NCI-H2227 (cell line): ENCODE measurements at regions not wholly inside any gene's neighbourhood (a gene's known extent, or its start where the extent isn't known, plus 50 kb on each side); places are given as distances from the start of the nearest gene placed in this dataset.
"Not testable (repeated sequence)": the region's sequence is repeated elsewhere in the genome, so short reads cannot be mapped to it uniquely, and the experiment has no call there.

ENCODE experiments used
- DNase-seq: peaks from one replicate; lab custom pipeline; 2025; ENCODE audit not compliant: unreplicated experiment; lab: John Stamatoyannopoulos, UW

DNA sequence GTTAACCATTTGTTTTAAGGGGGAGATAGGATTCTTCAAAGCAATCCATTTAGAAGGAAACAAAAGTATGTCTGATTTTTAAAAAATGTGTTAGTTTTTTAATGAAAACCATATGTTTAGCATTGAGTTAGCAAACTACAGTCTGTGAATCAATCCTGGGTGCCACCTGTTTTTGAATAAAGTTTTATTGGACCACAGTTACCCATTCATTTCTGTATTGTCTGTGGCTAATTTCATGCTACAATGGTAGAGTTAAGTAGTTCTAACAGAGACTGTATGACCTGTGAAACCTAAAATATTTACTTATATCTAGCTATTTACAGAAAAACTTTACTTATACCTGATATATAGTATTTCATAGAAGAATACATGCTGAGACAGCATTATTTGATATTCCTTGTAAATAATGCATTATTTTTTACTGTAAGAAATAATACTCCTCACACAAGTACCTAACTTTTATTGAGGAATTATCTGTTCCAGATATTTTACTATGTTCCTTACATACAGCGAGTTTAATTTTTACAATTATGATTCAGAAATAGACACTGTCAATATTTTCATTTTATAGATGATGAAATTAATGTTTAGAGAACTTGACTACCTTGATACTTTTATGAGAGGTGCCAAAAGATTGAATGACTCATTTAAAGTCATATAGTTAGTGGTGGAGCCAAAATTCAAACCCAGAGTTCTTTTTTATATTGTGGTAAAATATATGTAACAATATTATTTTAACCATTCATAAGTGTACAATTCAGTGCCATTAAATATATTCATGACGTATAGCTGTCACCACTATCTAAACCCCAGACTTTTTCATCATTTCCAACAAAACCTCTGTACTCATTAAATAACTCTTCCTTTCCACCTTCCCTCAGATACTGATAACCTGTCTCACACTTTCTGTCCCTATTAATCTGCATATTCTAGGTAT is 122.0 kb downstream of the GLUD2 start:
- DNase-seq, result no peak

DNA sequence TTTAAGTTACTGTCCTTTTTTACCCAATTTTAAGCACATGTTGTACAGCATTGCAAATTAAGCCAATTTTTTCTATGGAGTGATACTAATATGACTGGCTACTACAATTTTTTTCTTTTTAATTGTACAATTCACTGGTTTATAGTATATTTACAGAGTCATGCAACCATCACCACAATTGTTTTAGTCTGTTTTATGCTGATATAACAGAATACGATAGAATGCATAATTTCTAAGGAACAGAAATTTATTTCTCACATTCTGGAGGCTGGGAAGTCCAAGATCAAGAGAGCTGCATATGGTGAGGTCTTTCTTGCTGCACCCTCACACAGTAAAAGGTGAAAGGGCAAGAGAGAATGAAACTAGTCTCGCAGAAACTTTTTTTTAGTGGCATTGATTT is 125.3 kb downstream of the GLUD2 start:
- DNase-seq, result no peak

DNA sequence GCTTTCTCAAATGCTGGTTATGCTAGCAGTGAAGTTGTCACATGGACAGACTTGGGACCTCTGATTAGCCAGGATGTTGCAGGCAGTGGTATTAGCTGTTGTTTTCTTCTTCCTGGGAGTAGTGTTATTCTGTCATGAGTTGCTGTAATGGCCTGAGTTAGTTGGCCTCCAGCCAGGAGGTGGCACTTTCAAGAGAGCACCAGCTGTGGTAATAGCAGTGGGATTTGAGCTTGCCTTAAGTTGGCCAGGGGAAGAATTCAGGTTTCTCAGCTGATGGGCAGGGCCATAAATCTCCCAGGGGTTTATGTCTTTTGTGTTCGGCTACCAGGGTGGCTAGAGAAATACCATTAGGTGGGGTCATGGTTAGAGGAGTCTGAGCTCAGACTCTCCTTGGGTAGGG is 132.6 kb downstream of the GLUD2 start:
- DNase-seq, result no peak

DNA sequence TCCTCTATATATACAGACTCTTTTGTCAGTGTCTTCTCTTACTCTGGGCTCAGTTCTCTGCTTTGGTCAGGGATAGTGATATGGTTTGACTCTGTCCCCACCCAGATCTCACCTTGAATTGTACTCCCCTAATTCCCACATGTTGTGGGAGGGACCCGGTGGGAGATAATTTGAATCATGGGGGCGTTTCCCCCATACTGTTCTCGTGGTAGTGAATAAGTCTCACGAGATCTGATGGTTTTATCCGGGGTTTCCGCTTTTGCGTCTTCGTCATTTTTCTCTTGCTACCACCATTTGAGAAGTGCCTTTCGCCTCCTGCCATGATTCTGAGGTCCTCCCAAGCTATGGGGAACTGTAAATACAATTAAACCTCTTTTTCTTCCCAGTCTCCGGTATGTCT is 144.4 kb downstream of the GLUD2 start:
- DNase-seq, result no peak

DNA sequence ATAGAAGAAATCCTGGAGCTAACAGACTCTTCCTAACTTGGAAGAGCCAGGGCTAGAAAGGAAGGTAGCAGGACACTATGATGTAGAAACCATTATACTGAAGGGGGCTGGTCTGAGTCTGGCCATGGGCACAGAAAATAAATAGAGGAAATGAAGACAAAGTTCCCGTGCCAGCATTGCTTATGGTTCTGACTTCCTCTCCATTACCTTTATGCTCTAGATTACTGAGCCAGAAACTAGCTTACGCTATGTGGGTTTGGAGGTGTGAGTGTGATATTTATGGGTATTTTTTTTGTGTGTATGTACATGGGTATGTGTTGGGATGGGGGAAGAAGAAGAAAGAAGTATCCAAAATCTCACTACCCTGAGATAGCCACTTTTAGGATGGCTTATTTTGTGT is 148.3 kb downstream of the GLUD2 start:
- no peak for DNase-seq

DNA sequence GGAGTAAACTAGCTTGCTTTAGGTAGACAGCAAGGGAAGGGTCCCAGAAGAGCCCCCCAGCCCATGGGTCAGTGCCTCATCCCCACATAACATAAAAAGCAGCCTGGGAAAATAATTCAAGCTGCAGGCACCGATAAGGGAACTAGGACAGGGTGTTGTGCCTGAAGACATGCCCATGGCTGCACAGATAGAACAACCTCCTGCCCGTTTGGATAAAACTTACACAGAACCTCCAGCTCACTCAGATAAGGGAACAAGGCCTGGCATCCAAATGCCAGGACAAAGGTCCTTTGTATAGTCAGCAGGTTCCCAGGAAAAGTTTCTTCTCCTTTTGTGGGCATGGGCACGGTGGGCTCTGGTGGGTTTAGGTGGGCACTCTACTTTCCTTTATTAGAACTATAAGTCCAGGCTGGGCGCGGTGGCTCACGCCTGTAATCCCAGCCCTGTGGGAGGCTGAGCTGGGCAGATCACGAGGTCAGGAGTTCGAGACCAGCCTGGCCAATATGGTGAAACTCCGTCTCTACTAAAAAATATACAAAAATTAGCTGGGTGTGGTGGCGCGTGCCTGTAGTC is 149.5 kb downstream of the GLUD2 start:
- DNase-seq, result not testable (repeated sequence)

DNA sequence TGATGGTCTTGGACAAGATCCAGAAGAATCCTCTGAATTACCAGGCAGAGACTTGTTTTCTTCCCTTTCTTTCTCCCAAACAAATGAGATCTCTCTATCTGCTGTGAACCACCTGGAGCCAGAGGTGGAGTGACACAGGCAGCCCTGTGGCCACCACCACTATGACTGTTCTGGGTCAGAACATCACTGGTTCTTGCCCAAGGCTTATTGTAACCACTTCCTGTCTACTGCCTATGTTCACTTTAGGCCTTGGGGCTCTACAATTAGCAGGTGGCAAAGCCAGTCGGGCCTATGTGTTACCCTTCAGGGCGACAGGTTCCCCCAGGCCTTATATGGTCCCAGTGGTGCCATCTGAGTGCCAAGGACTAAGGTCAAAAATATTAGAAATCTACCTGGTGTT is 161.2 kb downstream of the GLUD2 start:
- no peak for DNase-seq

DNA sequence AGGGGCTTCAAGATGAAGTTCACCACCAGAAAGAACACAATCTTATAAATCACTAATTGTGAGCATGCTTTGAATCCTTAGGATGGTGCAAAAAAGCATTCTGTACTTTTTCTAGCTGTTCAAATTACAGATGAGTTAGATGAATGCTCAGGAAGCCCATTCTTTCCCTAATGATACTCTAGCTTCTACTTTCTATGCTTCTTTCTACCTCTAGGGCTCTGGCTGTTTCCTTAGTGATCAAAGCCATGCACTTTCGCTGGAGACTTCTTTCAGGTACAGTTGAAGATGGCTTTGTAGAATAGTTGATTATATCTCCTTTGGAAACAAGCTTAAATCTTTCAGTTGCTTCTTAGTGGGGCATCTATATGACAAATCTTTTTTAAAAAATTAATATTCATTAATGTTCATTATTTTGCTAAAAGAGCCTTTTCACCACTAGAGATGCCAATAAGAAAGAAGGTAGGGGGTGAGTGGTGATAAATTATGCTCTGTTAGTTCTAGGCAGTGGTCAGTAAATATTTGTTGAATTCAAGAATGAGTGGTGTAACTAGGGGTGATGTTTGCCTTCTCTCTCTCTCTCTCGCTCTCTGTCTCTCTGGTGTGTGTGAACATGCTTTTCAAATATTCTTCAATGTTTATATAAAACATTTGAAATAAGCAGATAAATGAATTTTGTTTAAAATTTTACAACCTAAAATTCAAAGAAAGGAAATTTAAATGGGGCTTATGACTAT is 169.4 kb downstream of the GLUD2 start:
- DNase-seq, result no peak

DNA sequence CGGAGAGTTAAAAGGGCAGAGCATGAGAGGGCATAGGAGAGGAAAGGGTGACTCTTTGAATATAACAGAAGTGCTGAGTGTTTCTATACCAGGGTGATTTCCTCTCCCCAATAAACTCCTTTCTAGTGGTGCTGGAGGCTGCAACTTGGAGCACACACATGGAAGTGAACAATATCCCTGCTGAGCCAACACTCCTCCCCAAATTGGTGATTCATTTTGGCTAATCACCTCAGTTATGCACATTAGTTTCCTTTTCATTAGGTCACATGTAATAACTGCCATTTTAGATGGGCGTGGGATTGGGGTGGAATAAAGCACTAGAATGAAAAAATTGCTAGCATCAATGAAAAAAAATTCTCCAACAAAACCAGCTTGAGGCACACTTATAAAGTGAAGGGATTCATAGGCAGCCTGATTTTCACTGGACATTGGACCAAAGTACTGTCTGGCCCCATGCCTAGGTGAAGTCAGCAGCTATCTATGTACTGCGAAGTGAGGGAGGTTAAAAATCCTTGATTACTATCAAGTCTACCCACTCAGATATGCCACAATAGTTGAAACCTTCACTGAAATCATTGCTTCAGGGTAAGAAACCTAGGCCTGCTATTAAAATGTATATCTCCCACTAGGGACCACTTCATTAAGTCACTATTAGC is 174.0 kb downstream of the GLUD2 start:
- no peak for DNase-seq

DNA sequence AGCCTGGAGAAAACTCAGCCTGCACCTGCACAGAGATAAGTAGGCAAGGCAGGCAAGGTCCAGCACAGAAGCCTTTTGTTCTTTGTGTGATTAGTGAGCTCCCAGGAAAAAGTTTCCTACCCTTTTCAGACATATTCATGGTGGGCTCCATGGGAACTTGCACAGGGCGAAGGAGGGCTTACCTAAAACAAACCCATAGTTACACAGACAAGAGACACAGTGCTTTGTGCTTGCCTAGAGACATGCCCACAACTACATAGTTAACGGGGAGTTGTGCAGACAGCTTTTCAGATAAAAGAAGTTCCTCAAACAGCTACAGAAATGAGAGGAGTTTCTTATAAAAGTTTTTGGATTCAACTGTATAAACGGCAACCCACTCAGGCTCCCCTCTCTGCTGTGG is 180.5 kb downstream of the GLUD2 start:
- no peak for DNase-seq

DNA sequence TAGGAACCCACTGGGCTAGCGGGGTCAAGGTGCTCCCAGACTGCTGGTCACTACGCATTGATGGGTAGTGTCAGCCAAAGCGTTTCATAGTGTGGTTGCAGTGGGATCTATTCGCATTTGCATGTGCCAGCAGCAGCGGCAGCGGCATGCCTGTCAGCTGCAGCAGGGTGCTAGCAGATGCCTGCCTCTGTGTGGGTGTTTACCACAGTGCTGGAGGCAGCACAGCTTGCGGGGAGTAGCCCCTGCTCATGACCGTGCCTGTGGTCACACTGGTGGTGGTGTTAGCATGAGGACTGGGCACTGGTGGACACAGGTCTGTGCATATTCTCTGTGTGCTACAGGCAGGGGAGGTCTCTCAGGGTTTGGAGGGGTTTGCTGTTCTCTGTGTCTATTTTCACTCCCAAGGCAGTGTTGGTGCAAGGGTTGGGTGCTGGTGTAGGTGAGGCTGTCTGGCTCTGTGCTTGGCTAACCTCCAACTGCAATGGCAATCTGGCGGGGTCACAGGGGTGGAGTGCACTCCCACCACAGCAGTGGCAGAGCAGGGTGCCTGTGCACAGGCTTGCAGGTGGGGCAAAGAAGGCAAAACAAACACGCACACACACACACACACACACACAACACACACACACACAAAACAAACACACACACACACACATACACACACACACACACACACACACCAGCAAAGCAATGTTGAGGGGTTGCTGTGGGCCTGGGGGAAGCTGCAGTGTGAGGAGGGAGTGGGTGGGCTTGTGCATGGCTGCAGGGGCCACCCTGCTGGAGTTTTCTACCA is 184.4 kb downstream of the GLUD2 start:
- no peak for DNase-seq

DNA sequence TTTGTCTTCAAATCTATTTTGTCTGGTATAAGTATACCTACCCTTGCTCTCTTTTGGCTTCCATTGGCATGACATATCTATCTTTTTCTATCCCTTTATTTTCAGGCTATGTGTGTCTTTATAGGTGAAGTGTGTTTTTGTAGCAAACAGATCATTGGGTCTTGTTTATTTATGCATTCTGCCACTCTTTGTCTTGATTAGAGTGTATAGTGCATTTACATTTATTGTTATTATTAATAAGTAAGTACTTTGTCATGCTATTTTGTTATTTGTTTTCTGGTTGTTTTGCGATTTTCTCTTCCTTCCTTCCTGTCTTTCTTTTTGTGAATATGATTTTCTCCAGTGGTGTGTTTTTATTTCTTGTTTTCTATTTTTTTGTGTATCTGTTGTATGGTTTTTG is 188.6 kb downstream of the GLUD2 start:
- DNase-seq, result no peak

DNA sequence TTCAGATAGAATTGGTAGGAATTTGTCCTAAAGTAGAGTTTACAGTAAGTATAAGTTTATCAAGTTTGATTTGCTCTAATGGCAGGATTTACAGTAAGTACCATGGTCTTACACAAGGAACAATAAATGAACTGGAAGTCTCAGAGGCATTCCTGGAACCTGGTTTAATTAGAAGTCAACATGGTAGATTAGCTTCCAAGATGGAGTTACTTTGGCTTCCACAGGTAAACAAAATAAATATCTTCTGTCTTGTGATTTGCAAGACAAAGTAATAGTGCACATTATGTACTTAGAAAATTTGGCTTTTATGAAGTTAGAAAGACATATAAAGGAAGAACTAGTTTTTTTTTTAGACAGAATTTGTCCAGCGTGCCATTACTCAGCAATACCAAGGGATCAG is 190.7 kb downstream of the GLUD2 start:
- no peak for DNase-seq

DNA sequence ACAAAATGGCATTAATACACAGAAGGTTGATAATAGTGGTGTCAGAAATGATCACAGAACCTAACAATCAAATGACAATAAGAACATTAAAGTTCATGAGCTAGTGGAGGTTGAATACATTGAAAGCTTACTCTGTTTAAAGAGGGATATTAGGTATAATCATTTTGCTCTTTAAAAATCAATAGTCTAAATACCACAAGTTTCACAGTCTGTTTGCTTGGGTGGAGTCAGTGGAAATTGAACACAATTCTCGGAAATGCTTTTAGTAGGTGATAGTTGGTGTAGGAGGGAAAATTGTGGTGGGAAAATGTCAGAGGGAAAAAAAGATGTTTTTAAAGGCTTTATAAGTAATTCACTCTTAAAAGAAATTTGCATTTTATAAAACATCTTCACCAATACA is 197.1 kb downstream of the GLUD2 start:
- no peak for DNase-seq

DNA sequence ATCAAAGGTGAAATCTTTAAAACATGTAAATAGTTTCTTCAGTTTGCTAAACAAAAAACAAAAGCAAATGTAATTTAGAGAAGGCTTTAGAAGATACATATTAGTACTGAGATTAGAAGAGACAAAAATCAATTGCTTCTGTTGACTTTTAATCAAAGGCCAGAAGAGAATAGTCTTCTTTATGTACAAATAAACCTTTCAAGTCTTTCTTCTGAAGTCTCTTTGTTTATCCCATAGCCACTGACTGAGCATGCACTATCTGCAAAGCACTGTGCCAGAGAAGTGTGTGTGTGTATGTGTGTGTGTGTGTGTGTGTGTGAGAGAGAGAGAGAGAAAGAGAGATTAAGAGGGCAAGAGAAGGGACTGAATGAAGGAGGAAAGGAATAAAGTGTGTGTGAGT is 198.4 kb downstream of the GLUD2 start:
- no peak for DNase-seq

DNA sequence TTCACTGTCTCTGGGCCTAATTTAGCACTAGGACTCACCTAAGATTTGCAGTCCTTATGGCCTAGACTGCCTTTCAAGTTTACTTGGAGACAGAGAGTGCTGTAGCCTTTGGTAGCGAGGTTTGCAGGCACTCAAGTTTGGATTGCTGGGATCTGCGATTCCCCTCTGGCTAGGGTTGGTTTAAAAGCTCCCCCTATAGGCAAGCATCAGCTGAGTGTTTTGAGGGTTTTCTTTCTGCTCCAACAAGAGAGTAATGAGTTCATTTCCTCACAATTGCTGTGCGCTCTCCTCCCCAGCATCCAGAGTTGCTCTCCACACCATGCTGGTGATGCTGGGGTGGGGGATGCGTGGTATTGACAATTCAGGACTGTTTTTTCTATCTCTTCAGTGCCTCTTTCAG is 206.9 kb downstream of the GLUD2 start:
- no peak for DNase-seq

DNA sequence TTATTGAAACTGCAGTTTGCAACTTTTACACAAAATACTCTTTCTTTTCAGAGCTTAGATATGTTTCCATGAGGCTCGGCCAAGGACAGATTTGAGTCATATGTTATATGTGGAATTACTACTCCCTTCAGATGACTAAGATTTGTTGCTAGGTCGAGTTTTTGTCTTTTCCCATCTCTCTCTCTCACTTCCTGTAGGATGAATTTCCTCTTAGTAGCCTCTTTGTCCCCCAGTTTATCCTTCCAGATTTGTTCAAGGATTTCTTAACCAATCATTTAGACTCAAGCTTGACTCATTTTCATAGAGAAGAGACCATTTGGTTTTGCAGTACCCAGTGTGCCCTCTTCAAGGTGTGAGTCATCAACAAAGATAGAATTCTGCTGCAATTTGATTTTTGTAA is 209.2 kb downstream of the GLUD2 start:
- DNase-seq, result no peak

DNA sequence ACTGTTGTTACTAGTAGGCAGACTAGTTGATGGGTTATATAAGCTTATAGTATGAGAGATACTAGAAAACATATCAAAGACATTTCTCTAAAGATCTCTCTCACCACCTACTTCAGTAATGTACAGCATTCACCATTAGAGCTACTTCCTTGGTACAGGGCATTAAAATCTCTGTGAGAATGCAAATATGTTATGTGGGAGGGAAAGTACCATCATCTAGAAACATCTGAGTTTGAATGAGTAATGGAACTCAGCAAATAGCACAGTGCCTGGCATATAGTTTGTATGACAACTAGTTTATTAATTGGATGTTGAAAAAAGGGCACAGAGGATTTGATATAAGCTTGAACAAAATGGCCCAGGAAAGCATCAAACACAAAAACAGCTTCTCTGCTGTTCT is 211.1 kb downstream of the GLUD2 start:
- no peak for DNase-seq

DNA sequence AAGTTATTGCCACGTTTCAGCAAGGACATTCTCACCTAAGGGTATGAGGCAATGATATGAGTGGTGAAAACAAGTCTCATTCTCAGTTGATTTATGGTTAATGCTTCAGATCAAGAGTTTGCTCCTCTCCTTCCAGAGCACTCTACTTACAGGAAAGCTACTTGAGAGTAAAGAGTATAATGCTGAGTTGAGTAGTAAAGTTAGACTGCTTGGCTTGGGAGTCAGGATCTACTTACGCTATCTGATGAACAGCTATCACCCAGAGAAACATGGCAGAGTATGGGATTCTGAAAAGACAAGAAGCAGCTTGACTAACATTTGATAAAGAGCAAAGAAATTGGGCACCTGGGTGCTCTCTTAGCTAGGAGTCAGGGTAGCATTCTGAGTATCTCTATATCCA is 211.8 kb downstream of the GLUD2 start:
- DNase-seq, result no peak

DNA sequence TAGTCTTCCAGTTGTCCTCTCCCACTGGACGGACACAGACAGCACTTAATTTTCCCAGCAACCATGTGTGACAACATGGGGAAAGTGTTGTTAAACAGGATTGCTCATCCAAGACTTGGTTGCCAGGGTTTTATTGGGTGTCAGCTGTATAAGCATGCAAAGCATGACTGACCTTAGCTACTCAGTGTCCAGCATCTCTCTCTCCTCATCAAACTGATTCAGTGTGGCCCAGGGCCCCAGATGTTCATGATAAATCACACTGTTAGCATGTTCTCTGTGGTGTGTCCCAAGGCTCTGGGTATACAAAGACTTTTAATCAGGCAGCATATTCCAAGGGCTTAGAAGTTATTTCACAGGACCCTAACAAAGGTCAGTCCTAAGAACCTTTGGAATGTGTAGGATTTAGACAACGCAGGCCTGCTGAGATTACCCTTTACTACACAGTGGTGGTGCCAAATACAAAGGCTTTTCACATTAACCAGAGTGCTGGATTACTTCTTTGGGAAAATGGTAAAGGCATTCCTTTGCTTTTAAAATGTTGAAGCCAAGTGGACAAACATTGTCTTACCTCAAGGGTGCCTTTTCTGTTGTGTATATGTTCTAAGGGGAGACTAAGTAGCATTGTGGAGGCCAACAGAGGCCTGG is 213.3 kb downstream of the GLUD2 start:
- no peak for DNase-seq
